ENCODE measurements at regions not wholly inside any gene's neighbourhood (a gene's known extent, or its start where the extent isn't known, plus 50 kb on each side); places are given as distances from the start of the nearest gene placed in this dataset.
"Not testable (repeated sequence)": the region's sequence is repeated elsewhere in the genome, so short reads cannot be mapped to it uniquely, and the experiment has no call there.

DNA sequence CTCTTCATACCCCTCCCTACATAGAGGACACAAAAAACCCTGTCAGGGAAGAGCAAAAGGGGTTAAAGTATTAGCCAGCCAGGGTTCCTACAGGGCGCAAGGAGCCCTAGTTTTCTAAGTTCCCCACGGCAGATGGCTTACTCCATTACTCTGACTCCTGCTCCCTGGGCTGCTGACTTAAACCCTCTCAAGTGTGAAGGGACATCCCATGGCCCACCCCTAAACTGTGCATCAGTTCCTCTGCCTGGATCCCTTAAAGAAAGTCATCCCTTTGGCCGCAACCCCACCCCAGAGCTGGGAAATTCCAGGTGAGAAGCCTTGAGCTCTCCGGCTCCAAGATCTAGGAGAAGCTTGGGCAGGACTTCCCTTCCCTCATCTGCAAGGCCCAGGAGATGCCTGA is 236.0 kb downstream of the TOMM20 start:
- intact Hi-C loops (cut with DNase I), result no loop called here
- Histone ChIP-seq H3K36me3 (no peaks in the 10 kb centered on the region), H3K4me1 (peaks cover 0 to 15% (median 6%) of the 10 kb centered on the region in 4 donors), H3K4me3 (no peak overlapping the region), H3K9me3 (no peaks in the 10 kb centered on the region), H3K27ac (no peak overlapping the region), H3K27me3 (no peaks in the 10 kb centered on the region)
- TF ChIP-seq POLR2A (IDR thresholded peaks at IDR 0.05), result no peak
- no peak for TF ChIP-seq POLR2AphosphoS5 (IDR thresholded peaks at IDR 0.05)
- TF ChIP-seq EP300 (IDR thresholded peaks at IDR 0.05), result no peak
- TF ChIP-seq, protein P1, sequence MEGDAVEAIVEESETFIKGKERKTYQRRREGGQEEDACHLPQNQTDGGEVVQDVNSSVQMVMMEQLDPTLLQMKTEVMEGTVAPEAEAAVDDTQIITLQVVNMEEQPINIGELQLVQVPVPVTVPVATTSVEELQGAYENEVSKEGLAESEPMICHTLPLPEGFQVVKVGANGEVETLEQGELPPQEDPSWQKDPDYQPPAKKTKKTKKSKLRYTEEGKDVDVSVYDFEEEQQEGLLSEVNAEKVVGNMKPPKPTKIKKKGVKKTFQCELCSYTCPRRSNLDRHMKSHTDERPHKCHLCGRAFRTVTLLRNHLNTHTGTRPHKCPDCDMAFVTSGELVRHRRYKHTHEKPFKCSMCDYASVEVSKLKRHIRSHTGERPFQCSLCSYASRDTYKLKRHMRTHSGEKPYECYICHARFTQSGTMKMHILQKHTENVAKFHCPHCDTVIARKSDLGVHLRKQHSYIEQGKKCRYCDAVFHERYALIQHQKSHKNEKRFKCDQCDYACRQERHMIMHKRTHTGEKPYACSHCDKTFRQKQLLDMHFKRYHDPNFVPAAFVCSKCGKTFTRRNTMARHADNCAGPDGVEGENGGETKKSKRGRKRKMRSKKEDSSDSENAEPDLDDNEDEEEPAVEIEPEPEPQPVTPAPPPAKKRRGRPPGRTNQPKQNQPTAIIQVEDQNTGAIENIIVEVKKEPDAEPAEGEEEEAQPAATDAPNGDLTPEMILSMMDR (IDR thresholded peaks at IDR 0.05), result no peak
- 79 to 90% methylated on average over 4 of the region's 4 CpGs for WGBS, 2 donors
- DNase-seq, result no peak

DNA sequence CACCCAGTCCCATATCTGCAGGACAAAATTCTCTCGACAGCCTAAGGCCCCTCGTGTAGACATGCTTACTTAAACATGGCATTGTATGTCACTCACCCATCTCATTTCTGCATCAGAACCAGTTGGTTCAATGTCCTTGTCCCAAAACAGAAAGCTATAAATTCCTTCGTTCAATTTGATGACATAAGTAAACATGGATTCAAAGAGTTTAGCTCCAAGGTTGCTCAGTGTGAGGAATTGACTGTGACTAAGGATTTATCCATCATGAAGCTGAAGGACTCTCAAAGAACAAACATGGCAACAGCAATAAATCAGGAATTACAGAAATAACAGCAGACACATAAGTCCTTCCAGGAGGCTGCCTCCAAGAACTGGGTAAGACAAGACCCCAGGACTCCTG is 237.2 kb downstream of the TOMM20 start:
- Histone ChIP-seq H3K27ac (no peak overlapping the region), H3K9me3 (no peaks in the 10 kb centered on the region), H3K27me3 (no peaks in the 10 kb centered on the region), H3K4me3 (no peak overlapping the region), H3K4me1 (peaks cover 0 to 17% (median 10%) of the 10 kb centered on the region in 4 donors), H3K36me3 (no peaks in the 10 kb centered on the region)
- TF ChIP-seq POLR2A (IDR thresholded peaks at IDR 0.05) (no peak), EP300 (IDR thresholded peaks at IDR 0.05) (no peak), POLR2AphosphoS5 (IDR thresholded peaks at IDR 0.05) (no peak)
- intact Hi-C loops (cut with DNase I), result no loop called here
- 28 to 73% methylated on average over 3 of the region's 3 CpGs for WGBS, 2 donors
- DNase-seq, result no peak

DNA sequence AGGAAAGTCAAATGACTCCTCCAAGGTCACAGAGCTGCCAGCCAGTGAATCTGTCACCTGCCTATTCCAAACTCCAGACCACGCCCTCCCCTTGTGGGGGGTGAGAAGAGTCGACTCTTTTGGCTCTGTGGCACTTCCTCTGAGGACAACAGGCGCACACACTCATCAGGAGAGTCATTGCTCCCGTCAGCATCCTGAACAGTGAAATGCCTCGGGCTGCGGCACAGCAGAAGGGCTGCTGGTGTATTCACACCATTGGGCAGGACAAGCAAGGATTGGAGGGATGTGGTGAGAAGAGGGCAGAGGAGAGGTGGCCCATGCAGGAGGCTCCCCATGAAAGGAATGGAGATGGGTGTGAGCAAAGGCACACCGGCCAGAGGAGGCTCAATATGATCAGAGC is 239.0 kb downstream of the TOMM20 start:
- no peak for TF ChIP-seq POLR2A (IDR thresholded peaks at IDR 0.05)
- TF ChIP-seq EP300 (IDR thresholded peaks at IDR 0.05), result no peak
- H3K9me3 ChIP-seq, result no peaks in the 10 kb centered on the region
- H3K4me3 ChIP-seq, result no peak overlapping the region
- 63 to 80% methylated on average over 7 of the region's 7 CpGs for WGBS, 2 donors
- peak; percentile 48 for DNase-seq
- H3K27me3 ChIP-seq, result no peaks in the 10 kb centered on the region
- no peak overlapping the region for H3K27ac ChIP-seq
- intact Hi-C loops (cut with DNase I), result no loop called here
- no peaks in the 10 kb centered on the region for H3K36me3 ChIP-seq
- peaks cover 0 to 34% (median 27%) of the 10 kb centered on the region in 4 donors for H3K4me1 ChIP-seq

DNA sequence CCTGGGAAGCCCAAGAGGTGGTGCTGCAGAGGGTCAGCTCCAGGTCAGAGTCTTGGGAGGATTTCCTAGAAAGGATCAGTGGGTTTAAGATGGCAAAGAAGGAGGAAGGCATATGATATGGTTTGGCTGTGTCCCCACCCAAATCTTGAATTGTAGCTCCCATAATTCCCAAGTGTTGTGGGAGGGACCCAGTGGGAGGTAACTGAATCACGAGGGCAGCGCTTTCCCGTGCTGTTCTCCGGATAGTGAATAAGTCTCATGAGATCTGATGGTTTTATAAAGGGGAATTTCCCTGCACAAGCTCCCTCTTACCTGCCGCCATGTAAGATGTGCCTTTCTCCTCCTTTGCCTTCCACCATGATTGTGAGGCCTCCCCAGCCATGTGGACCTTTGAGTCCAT is 240.4 kb downstream of the TOMM20 start:
- H3K27me3 ChIP-seq; H3K36me3 ChIP-seq; intact Hi-C loops (cut with DNase I); H3K9me3 ChIP-seq; H3K4me3 ChIP-seq: not testable (repeated sequence)
- H3K27ac ChIP-seq, result peak overlapping the region in 1 of 4 donors; percentile 80
- WGBS, 2 donors, result 87 to 95% methylated on average over 5 of the region's 5 CpGs
- H3K4me1 ChIP-seq, result peaks cover 0 to 29% (median 27%) of the 10 kb centered on the region in 4 donors
- peak; percentile 30 for DNase-seq

DNA sequence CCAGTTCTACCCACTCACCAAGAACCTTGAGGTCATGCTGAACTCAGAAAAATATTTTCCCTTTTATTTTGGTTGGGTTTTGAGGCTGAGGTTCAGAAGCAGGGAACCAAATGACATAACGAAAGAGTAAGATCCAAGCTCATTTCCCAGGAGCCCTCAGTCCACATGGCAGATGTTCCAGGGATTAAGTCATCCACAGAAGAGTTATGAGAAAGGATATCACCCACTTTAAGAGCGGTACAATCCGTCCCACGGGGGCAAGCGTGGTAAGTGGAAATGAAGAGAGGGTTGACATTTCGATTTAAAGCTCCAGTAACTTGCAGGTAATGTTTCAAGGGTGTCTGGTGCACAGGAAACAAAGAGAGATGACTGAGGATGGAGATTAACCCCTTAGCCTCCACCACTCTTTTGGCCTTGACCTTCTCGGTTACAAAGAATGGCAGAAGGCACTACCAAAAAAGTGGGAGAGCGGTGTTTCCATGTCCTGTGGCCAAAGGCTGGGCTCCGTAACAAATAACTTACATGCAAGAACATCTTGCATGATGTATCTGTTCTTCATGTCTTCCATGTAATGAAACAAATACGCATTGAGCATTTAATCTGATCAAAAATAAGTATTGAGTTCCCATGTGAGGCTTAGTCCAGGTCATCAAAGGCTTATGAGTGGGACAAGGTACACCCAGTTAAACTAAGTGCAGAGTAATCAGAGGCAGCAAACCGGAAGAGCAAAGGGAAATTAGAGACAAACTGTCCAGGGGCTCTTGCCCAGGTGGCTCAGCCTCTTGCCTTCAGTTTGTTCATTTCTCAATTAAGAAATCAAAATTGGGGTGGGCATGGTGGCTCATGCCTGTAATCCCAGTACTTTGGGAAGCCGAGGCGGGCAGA is 241.4 kb downstream of the TOMM20 start:
- Histone ChIP-seq H3K27ac (peak overlapping the region; percentile 65 to 80 (median 72)), H3K4me3 (no peak overlapping the region), H3K27me3 (no peaks in the 10 kb centered on the region), H3K4me1 (peaks cover 0 to 29% (median 27%) of the 10 kb centered on the region in 4 donors), H3K36me3 (no peaks in the 10 kb centered on the region), H3K9me3 (no peaks in the 10 kb centered on the region)
- DNase-seq, result peak; percentile 86
- TF ChIP-seq, protein P1 (IDR thresholded peaks at IDR 0.05), result no peak
- TF ChIP-seq POLR2A (IDR thresholded peaks at IDR 0.05) (no peak), EP300 (IDR thresholded peaks at IDR 0.05) (peak; percentile 83 to 98 (median 94)), POLR2AphosphoS5 (IDR thresholded peaks at IDR 0.05) (peak; percentile 67 to 94 (median 82))
- WGBS, 2 donors, result 76 to 89% methylated on average over 13 of the region's 13 CpGs
- intact Hi-C loops (cut with DNase I), result no loop called here

DNA sequence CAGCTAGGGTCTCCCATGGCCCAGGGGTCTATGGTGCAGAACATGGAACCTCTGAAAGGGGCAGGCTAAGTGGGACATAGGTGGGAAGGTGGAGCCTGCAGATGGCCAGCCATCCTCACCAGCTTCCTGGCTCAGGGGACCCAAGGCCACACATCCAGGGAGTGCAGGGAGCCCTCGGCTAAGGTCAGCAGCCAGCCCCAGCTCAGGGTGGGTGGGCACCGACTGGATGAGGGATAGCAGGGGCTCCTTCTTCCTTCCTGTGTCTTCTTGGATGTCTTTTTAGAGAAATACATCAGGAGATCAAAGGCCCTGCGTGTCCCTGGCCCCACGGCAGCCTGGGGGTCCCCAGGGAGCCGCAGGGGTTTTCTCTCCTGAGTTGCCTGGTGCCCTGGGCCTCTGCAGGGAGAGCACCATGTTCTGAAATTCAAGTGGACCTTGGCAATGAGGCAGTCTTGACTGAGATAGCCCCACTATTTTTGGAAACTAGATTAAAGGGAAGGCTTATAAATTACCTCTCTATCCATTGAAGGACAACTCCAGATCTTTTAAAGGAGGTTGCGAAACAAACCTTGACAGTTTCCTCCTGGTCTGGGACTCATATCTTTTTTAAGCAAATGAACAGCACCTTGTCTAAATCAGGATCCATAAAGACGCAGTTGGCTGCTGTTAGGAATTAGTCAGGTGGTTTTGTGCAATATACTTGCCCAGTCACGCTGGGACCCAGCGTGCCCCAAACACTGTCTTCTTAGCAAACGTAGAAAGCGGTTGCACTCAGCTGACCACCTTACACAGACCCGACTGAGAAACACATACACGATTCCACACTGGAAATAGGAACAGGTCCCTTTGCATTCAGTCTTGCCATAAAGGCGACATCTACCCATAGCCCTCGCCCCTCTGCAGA is 242.3 kb downstream of the TOMM20 start:
- Histone ChIP-seq H3K27ac (peak overlapping the region; percentile 65 to 80 (median 72)), H3K27me3 (no peaks in the 10 kb centered on the region), H3K9me3 (no peaks in the 10 kb centered on the region), H3K4me1 (peaks cover 0 to 29% (median 27%) of the 10 kb centered on the region in 4 donors), H3K4me3 (no peak overlapping the region), H3K36me3 (no peaks in the 10 kb centered on the region)
- DNase-seq, result peak; percentile 84
- TF ChIP-seq, protein P1 (IDR thresholded peaks at IDR 0.05), result no peak
- TF ChIP-seq POLR2AphosphoS5 (IDR thresholded peaks at IDR 0.05) (peak; percentile 76 to 88 (median 79)), EP300 (IDR thresholded peaks at IDR 0.05) (peak; percentile 60 to 93 (median 78)), POLR2A (IDR thresholded peaks at IDR 0.05) (no peak)
- WGBS, 2 donors, result 71 to 78% methylated on average over 15 of the region's 15 CpGs
- intact Hi-C loops (cut with DNase I), result no loop called here
